ENCODE measurements at regions not wholly inside any gene's neighbourhood (a gene's known extent, or its start where the extent isn't known, plus 50 kb on each side); places are given as distances from the start of the nearest gene placed in this dataset.

DNA sequence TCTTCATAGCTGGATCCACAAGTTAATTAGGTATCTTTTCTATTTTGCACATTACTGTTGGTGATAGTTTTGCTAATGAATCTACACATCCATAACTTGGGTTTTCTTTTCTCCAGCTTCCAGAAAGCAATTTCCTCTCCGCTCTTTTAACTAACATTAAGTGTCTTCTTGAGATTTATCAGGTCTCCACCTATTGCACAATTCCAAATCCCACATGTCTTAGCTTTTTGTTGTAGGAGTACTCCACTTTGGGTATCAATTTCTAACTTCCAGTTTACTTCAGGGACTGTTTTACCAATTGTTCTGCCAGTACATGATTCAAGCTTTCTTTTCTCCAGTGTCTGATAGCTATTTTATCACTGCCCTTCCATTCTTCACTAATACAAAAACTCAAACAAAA is 129.6 kb downstream of the OLFM4 start:
- DNase-seq: no peak
- Mint-ChIP-seq H3K4me3 (no peak overlapping the region), H3K4me1 (no peaks in the 10 kb centered on the region)

DNA sequence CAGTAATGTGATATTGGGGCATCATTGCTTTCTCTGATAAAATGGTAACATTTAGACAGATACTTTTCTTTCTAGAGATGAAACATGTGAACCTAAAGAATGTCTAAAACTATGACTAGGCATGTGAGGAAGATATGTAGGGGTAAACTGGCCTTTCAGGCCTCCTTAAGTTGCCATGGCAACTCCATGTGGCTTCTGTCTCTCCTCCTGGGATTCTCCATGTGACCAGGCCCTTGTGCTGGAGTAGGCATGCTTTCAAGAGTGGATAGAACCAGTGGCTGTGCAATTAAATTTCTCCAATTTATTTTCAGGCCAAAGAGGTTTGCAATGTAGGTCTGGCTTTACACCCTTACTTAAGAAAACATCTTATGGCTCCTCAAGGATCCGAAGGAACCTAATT is 130.8 kb downstream of the OLFM4 start:
- no peaks in the 10 kb centered on the region for H3K27me3 Mint-ChIP-seq
- ATAC-seq: no peak
- H3K4me1 Mint-ChIP-seq: no peaks in the 10 kb centered on the region
- no peak overlapping the region for H3K27ac Mint-ChIP-seq
- DNase-seq: no peak
- no peaks in the 10 kb centered on the region for H3K9me3 ChIP-seq (ENCODE audit: control insufficient read depth, low read length, poor library complexity, severe bottlenecking)
- no peaks in the 10 kb centered on the region for H3K36me3 Mint-ChIP-seq (ENCODE audit: low read depth)
- no peak overlapping the region for H3K4me3 Mint-ChIP-seq

More for the DNA sequence above, 129.6 kb downstream of the OLFM4 start:
- H3K9me3 ChIP-seq (ENCODE audit: control insufficient read depth, low read length, poor library complexity, severe bottlenecking): no peaks in the 10 kb centered on the region
- H3K36me3 Mint-ChIP-seq (ENCODE audit: low read depth): no peaks in the 10 kb centered on the region
- H3K27me3 Mint-ChIP-seq: no peaks in the 10 kb centered on the region
- H3K27ac Mint-ChIP-seq: no peak overlapping the region
- ATAC-seq: no peak

DNA sequence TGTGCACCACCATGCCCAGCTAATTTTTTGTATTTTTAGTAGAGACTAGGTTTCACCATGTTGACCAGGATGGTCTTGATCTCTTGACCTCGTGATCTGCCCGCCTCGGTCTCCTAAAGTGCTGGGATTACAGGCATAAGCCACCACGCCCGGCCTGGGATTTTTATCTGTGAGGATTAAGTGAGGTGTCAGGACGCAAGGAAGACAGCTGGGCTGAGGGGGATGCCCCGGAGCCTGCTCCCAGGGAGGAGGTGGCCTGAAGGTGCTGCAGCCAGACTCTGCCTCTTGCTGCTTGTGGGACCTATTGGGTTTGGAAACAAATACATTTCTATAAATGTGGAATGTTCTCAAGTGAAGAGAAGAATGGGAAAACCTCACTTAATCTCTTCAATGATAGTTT is 131.6 kb downstream of the OLFM4 start:
- no peaks in the 10 kb centered on the region for H3K9me3 ChIP-seq (ENCODE audit: control insufficient read depth, low read length, poor library complexity, severe bottlenecking)
- no peak for ATAC-seq
- no peak overlapping the region for H3K27ac Mint-ChIP-seq
- DNase-seq: no peak
- H3K4me1 Mint-ChIP-seq: no peaks in the 10 kb centered on the region
- no peaks in the 10 kb centered on the region for H3K27me3 Mint-ChIP-seq
- H3K4me3 Mint-ChIP-seq: no peak overlapping the region
- H3K36me3 Mint-ChIP-seq (ENCODE audit: low read depth): no peaks in the 10 kb centered on the region

- Mint-ChIP-seq H3K4me3 (no peak overlapping the region), H3K36me3 (ENCODE audit: low read depth) (no peaks in the 10 kb centered on the region), H3K27me3 (no peaks in the 10 kb centered on the region), H3K4me1 (no peaks in the 10 kb centered on the region), H3K27ac (no peak overlapping the region)
- no peaks in the 10 kb centered on the region for H3K9me3 ChIP-seq (ENCODE audit: control insufficient read depth, low read length, poor library complexity, severe bottlenecking)
- DNase-seq (no peak), ATAC-seq (no peak)
Observed at GRCh38 chr13:53161251-53161650, 132.6 kb downstream of the OLFM4 start.

- Mint-ChIP-seq H3K27me3 (no peaks in the 10 kb centered on the region), H3K27ac (no peak overlapping the region), H3K4me1 (no peaks in the 10 kb centered on the region), H3K4me3 (no peak overlapping the region), H3K36me3 (ENCODE audit: low read depth) (no peaks in the 10 kb centered on the region)
- H3K9me3 ChIP-seq (ENCODE audit: control insufficient read depth, low read length, poor library complexity, severe bottlenecking): no peaks in the 10 kb centered on the region
- ATAC-seq (no peak), DNase-seq (no peak)
Observed at GRCh38 chr13:53165261-53165660, 136.6 kb downstream of the OLFM4 start.

DNA sequence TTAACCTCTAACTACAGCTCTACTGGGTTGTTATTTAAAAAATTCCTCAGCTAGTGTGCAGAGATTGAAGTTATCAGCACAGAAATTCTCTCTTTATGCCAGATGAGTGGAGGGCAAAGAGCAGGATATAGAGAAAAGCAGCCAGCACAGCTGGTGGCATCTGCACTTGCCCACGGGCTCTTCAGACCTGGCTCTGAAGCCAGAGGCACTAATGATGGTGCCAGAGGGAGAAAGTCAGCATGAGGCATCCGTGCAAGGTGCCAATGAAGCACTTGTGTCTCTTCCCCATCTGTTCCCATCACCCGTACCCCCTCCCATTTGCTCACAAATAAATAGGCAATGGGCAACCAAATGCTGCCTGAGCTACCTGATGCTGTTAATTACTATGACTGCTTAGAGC is 138.9 kb downstream of the OLFM4 start:
- Mint-ChIP-seq H3K4me3 (no peak overlapping the region), H3K4me1 (no peaks in the 10 kb centered on the region), H3K27me3 (no peaks in the 10 kb centered on the region), H3K27ac (no peak overlapping the region), H3K36me3 (ENCODE audit: low read depth) (no peaks in the 10 kb centered on the region)
- DNase-seq (no peak), ATAC-seq (no peak)
- no peaks in the 10 kb centered on the region for H3K9me3 ChIP-seq (ENCODE audit: control insufficient read depth, low read length, poor library complexity, severe bottlenecking)

DNA sequence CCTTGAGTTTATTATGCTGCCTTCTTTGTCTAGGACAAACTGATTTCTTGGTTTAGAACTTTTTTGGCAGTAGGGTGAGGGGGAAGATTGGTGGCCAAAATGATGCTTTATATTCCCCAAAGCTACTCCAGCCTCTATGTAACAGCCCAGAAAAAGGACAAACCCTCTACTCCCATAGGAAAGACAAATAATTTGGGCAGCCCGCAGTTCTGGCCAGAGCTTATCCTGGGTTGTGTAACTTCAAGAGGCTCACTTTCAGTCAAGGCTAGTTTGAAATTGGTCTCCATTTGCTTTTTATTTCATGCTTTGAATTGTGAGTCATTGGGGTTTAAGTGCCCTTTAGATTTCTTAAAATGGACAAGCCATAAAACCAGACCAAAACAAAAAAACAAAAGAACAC is 142.3 kb downstream of the OLFM4 start:
- no peaks in the 10 kb centered on the region for H3K36me3 Mint-ChIP-seq (ENCODE audit: low read depth)
- H3K27me3 Mint-ChIP-seq: no peaks in the 10 kb centered on the region
- no peaks in the 10 kb centered on the region for H3K4me1 Mint-ChIP-seq
- no peak overlapping the region for H3K4me3 Mint-ChIP-seq
- H3K27ac Mint-ChIP-seq: no peak overlapping the region
- no peaks in the 10 kb centered on the region for H3K9me3 ChIP-seq (ENCODE audit: control insufficient read depth, low read length, poor library complexity, severe bottlenecking)
- DNase-seq (no peak), ATAC-seq (no peak)

DNA sequence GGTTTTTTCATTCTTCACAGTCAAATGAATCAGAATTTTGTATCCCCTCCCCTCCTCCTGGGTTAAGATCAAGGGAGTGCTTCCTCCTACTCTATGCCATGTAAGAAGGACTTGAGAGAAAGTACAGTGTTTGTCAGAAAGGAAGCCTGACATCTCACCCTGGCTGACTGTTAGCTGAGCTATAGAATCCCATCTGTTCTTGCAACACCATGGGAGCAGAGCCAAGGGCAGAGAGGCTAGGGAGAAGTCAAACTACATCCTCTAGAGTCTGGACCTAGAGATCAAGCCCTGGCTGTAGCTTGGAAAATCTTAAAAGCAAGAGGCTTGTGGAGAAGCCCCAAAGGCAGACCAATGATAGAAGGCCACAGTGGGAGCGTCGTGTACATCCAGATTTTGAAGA is 145.9 kb downstream of the OLFM4 start:
- Mint-ChIP-seq H3K4me1 (no peaks in the 10 kb centered on the region), H3K27me3 (peaks cover 5% of the 10 kb centered on the region), H3K36me3 (ENCODE audit: low read depth) (no peaks in the 10 kb centered on the region), H3K27ac (no peak overlapping the region), H3K4me3 (no peak overlapping the region)
- no peaks in the 10 kb centered on the region for H3K9me3 ChIP-seq (ENCODE audit: control insufficient read depth, low read length, poor library complexity, severe bottlenecking)
- ATAC-seq (no peak), DNase-seq (no peak)

DNA sequence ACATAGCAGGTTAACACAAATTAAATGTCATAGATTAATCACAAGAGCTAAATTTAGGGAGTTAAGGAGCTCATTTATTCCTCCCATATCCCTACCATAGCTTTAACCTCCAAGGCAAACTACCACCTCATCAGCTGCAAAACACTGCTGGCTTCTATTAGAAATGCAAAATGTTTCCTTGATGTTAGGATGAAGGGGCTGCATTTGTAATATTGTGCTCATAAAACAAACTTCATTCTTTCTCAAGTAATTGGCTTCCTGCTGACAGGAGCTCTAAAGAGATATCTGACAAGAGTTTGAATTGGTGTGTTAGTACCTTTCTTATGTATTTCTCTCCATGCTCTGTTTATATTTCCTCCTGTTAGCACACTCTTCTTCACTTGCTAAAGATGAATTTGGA is 152.1 kb downstream of the OLFM4 start:
- H3K27me3 Mint-ChIP-seq: peaks cover 5% of the 10 kb centered on the region
- DNase-seq: no peak
- no peak overlapping the region for H3K27ac Mint-ChIP-seq
- ATAC-seq: no peak
- H3K4me3 Mint-ChIP-seq: no peak overlapping the region
- no peaks in the 10 kb centered on the region for H3K4me1 Mint-ChIP-seq
- H3K36me3 Mint-ChIP-seq (ENCODE audit: low read depth): no peaks in the 10 kb centered on the region
- H3K9me3 ChIP-seq (ENCODE audit: control insufficient read depth, low read length, poor library complexity, severe bottlenecking): no peaks in the 10 kb centered on the region

- H3K36me3 Mint-ChIP-seq (ENCODE audit: low read depth): no peaks in the 10 kb centered on the region
- H3K27ac Mint-ChIP-seq: no peak overlapping the region
- H3K27me3 Mint-ChIP-seq: no peaks in the 10 kb centered on the region
- no peak for ATAC-seq
- no peaks in the 10 kb centered on the region for H3K9me3 ChIP-seq (ENCODE audit: control insufficient read depth, low read length, poor library complexity, severe bottlenecking)
- no peak overlapping the region for H3K4me3 Mint-ChIP-seq
- DNase-seq: no peak
- H3K4me1 Mint-ChIP-seq: no peaks in the 10 kb centered on the region
Observed at GRCh38 chr13:53182724-53183123, 154.1 kb downstream of the OLFM4 start.

GRCh38 chr13:53188120-53188519 is 159.5 kb downstream of the OLFM4 start:
- H3K27ac Mint-ChIP-seq: no peak overlapping the region
- no peak overlapping the region for H3K4me3 Mint-ChIP-seq
- ATAC-seq: no peak

GRCh38 chr13:53189162-53189561 is 160.5 kb downstream of the OLFM4 start:
- H3K4me1 Mint-ChIP-seq: no peaks in the 10 kb centered on the region
- H3K27me3 Mint-ChIP-seq: no peaks in the 10 kb centered on the region
- no peak for ATAC-seq
- H3K27ac Mint-ChIP-seq: no peak overlapping the region
- no peaks in the 10 kb centered on the region for H3K36me3 Mint-ChIP-seq (ENCODE audit: low read depth)
- no peak for DNase-seq
- no peaks in the 10 kb centered on the region for H3K9me3 ChIP-seq (ENCODE audit: control insufficient read depth, low read length, poor library complexity, severe bottlenecking)
- H3K4me3 Mint-ChIP-seq: no peak overlapping the region

More at GRCh38 chr13:53188120-53188519, 159.5 kb downstream of the OLFM4 start:
- H3K4me1 Mint-ChIP-seq: no peaks in the 10 kb centered on the region
- no peaks in the 10 kb centered on the region for H3K36me3 Mint-ChIP-seq (ENCODE audit: low read depth)
- no peaks in the 10 kb centered on the region for H3K9me3 ChIP-seq (ENCODE audit: control insufficient read depth, low read length, poor library complexity, severe bottlenecking)
- DNase-seq: no peak
- no peaks in the 10 kb centered on the region for H3K27me3 Mint-ChIP-seq

DNA sequence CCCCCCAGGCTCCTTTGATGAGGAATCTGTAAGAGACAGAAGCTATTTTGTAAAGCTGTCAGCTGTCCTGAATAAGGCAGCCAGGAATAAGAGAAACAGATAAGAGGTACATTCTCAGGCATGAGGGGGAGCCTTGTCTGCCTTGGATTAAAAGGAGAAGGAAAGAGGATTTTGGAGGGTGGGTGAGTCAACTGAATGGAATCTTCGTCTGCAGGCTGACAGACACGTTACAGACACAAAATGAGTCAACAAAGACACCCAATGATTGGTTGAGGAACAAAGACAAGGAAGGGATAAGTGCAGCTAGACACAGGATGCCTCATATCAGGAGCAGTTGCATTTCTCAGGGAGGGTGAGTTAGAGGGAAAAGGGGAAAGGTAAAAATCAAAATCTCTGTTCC is 162.5 kb downstream of the OLFM4 start:
- no peak for ATAC-seq
- Mint-ChIP-seq H3K27ac (no peak overlapping the region), H3K4me3 (no peak overlapping the region), H3K27me3 (peaks cover 6% of the 10 kb centered on the region), H3K4me1 (no peaks in the 10 kb centered on the region), H3K36me3 (ENCODE audit: low read depth) (no peaks in the 10 kb centered on the region)
- no peak for DNase-seq
- no peaks in the 10 kb centered on the region for H3K9me3 ChIP-seq (ENCODE audit: control insufficient read depth, low read length, poor library complexity, severe bottlenecking)

- H3K9me3 ChIP-seq (ENCODE audit: control insufficient read depth, low read length, poor library complexity, severe bottlenecking): no peaks in the 10 kb centered on the region
- ATAC-seq: no peak
- no peaks in the 10 kb centered on the region for H3K4me1 Mint-ChIP-seq
- H3K27ac Mint-ChIP-seq: no peak overlapping the region
- H3K4me3 Mint-ChIP-seq: no peak overlapping the region
- peaks cover 19% of the 10 kb centered on the region for H3K27me3 Mint-ChIP-seq
- DNase-seq: no peak
- no peaks in the 10 kb centered on the region for H3K36me3 Mint-ChIP-seq (ENCODE audit: low read depth)
Observed at GRCh38 chr13:53197424-53197823, 168.8 kb downstream of the OLFM4 start.

DNA sequence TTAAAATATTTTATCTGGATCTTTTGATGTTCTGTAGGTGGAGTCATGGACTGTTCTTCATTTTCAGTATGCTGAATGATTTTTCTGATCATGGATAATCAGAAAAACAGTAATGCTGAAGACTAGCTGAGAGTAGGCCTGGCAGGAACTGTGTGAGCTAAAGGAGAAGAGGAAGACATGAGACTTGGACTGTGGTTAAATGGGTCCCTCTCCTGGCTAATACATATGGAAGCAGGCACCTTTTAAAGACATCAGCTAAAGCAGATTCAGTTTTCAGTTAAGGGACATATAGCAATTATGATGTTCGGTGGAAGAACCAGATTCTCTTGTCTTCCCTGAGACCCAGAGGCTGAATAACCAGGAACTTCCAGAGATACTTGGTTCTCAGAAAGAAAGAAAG is 169.4 kb downstream of the OLFM4 start:
- no peaks in the 10 kb centered on the region for H3K36me3 Mint-ChIP-seq (ENCODE audit: low read depth)
- no peak overlapping the region for H3K27ac Mint-ChIP-seq
- no peak overlapping the region for H3K4me3 Mint-ChIP-seq
- no peak for DNase-seq
- H3K4me1 Mint-ChIP-seq: no peaks in the 10 kb centered on the region
- no peaks in the 10 kb centered on the region for H3K9me3 ChIP-seq (ENCODE audit: control insufficient read depth, low read length, poor library complexity, severe bottlenecking)
- peaks cover 19% of the 10 kb centered on the region for H3K27me3 Mint-ChIP-seq
- ATAC-seq: no peak

All from T-helper 17 cell (primary cell).